ENCODE measurements at regions not wholly inside any gene's neighbourhood (a gene's known extent, or its start where the extent isn't known, plus 50 kb on each side); places are given as distances from the start of the nearest gene placed in this dataset.

DNA sequence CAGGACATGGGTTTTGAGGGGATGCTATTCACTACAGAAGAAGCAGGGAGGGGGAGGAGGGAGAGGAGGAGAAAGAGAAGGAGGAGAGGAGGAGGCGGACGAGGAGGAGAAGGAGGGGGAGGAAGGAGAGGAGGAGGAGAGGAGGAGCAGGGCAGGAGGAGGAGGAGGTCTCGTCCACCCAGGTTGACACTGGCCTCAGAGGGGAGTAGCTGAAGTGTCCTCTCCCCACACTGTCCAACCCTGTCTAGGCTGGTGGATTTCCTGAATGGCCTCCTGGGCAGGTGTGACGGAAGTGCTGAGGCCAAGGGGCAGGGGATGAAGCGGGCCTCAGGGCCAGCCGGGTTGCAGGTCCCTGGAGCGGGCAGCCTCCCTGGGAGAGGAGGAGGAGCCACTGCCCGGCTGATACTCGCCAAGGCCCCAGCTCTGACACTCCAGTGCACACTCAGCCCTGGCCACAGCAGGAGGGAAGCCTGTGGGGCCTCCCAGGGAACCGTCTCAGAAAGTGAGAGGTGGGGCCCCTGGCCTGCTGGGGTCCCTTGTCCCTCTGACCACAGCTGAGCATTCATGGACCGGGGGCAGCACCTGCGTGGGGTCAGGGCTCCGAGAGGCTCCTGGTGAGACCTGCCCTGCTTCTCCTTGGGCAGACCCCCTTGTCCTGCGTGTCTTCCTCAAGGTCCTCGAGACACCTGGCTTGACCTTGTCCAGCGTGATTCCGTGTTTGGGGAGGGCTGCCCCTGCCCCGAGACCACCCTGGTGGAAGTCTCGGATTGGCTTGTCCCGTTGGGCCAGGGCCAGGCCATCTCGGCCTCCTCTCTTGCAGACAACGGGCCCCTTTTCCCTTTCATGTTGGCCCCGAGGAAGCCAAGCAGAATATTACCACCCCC is 200.6 kb upstream of the CIBAR2 start:
- TF ChIP-seq, protein P1, sequence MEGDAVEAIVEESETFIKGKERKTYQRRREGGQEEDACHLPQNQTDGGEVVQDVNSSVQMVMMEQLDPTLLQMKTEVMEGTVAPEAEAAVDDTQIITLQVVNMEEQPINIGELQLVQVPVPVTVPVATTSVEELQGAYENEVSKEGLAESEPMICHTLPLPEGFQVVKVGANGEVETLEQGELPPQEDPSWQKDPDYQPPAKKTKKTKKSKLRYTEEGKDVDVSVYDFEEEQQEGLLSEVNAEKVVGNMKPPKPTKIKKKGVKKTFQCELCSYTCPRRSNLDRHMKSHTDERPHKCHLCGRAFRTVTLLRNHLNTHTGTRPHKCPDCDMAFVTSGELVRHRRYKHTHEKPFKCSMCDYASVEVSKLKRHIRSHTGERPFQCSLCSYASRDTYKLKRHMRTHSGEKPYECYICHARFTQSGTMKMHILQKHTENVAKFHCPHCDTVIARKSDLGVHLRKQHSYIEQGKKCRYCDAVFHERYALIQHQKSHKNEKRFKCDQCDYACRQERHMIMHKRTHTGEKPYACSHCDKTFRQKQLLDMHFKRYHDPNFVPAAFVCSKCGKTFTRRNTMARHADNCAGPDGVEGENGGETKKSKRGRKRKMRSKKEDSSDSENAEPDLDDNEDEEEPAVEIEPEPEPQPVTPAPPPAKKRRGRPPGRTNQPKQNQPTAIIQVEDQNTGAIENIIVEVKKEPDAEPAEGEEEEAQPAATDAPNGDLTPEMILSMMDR (IDR thresholded peaks at IDR 0.05), result no peak
- no peak for TF ChIP-seq CHD2 (IDR thresholded peaks at IDR 0.05; ENCODE audit: low read length, partially characterized antibody)
- TF ChIP-seq GATA2 (CRISPR knock-in tag; IDR thresholded peaks at IDR 0.05), result no peak
- TF ChIP-seq MXI1 (IDR thresholded peaks at IDR 0.05; ENCODE audit: low read depth, low read length), result no peak
- TF ChIP-seq POLR2AphosphoS5 (IDR thresholded peaks at IDR 0.05; ENCODE audit: low read depth, low read length), result no peak
- no peak for TF ChIP-seq EP300 (IDR thresholded peaks at IDR 0.05; ENCODE audit: borderline replicate concordance in 1 of 2, low read depth in 1 of 2, low read length in 1 of 2)
